ENCODE measurements at regions not wholly inside any gene's neighbourhood (a gene's known extent, or its start where the extent isn't known, plus 50 kb on each side); places are given as distances from the start of the nearest gene placed in this dataset.

DNA sequence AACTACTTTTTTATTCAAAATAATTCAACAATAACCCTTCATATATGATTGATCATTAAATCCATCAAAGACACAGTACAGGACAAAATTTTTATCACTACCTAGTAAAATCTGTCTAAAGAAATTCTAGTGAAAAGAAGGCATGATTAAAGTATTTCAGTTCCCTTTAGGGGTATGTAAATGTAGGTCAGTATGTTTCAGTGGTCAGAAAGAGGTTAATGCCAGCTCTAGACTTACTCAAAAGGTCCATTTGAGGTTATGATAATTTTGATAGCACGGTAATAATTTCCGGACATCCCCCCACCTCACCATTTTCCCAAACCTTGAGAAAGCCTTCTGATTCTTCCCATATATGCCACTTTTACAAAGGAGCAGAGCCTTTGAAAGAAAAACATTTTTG, 193.5 kb upstream of the ID4 start:
- no peak for DNase-seq

DNA sequence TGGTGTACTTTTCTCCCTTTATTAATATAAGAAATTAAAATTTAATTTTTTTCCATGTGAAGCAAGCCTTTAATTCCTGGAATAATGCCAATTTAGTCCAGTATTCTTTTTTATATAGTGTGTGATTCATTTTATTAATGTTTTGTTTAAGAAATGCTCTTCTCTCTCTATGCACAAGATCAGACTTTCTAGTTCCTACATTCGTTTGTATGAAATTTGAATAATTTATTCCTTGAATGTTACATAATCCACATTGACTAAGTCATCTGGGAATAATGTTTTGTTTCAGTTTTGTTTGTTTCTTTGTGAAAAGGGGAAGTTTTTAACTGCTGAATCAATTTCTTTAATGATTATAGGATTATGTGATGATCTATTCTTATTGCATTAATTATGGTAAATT, 181.4 kb upstream of the ID4 start:
- DNase-seq: no peak

DNA sequence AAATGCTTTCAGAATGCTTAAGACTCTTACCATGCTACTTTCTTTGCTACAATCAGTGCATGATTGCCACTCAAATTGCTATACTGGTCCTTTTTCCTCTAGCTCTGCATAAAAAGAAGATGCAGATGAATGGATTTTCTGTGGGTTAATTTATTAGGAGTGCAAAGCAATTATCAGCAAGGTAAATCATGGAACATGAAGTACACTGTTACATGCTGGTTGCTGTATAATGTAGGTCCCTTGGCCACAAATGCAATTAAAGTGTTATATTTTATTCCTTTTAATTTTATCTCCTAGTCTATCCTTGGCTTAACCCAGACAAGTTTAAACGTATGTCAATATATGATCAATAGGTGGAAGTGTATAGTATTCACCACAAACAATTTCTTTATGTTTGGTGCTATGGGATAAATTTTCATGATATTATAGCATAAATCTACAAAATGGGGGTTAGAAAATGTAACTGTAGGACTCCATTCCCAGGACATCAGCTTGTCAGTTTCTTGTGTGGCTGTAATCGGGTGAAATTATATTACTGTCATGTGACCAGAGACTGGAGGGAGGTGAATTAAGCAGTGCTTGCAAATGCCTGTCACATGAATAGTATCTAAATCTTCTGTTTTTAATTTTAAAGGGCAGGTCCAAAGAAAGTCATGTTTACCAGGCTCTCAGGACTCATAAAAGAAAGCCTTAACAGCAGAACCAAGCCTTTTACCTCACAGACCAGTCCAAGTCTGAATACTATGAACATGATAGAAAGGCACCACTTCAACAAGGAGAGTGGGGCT, 176.9 kb upstream of the ID4 start:
- DNase-seq: no peak

DNA sequence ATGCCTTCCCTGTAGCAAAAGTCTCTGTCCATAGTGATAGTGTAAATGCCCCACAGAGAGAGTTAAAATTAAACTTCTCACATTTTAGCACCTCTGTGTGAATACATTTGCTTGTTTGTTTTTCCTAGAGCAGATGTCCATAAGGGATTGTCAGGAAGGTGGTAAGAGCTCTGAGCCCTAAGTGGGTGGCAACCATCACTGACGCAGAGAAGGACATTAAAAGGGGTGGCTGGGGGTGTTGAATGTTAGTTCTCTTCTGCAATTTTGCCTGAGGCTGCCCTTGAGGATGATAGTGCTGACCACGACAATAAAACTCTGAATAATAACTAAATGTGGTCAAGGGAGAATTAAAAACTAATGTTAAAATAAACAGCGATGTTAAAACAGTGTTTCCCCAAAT, 174.3 kb upstream of the ID4 start:
- no peak for DNase-seq

DNA sequence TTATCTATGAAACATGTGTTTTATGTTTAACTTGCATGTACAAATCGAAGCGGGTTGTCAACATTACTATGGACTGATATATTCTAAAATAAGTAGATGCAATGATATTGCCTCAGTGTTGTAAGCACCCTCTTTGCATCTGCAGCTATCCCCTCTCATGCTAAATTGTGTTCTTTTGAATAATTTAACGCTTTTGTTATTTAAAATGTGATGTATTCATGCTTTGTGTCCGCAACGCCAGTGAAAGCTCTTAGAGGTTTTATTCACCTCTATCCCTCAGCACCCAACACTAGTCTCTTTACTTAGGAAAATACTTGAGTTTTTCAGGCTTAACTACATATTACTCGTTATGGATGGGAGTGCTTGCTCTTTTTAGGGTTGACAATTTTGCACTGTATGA, 173.7 kb upstream of the ID4 start:
- no peak for DNase-seq

DNA sequence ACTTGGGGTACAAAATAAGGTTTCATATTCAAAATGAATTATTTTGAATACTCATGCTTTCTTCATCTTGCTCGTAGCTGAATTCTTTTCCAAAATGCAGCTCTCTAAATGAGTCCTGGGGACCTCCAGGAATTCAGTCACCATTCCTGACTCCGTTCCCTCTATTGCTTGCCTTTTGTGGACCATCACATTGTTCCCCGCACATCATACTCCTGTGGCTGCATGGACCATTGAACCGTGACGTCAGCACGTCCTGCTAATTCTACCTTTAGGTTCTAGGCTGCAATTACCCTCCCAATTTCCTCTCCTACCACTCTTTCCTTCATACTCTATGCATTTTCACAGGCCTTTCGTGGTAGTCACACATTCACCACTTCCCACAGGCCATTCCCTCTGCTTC, 173.1 kb upstream of the ID4 start:
- DNase-seq: no peak

DNA sequence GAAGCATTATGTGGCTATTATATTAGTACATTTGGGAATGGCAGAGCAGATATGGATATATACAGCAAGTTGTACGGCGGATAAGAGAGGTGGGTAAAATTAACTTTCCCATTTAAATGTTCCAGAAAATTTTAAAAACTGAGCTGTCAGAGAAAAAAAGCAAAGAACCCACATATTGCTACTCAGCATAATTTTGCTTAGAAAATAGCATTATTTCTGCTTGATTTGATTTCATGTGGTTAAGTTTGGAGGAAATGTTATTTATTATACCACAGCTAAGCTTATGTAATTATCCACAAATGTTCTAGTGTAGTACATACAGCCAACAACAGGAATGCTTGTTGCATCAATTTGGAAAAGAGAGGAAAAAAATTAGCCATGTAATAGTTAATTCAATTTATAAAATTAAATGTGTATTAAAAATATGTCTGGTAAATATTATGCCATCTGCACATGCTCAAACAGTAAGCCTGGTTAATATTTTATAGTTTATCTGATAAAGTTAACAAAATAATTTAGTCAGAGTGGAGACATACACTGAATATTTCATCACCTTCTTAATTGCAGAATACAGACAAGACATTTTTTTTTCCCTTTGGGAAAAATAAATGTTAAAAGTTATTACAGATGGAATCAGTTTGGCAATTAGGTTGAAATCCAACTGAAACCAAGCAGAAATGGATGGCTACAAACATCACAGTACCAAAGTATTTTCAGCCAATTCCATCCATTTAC, 172.1 kb upstream of the ID4 start:
- DNase-seq: no peak

DNA sequence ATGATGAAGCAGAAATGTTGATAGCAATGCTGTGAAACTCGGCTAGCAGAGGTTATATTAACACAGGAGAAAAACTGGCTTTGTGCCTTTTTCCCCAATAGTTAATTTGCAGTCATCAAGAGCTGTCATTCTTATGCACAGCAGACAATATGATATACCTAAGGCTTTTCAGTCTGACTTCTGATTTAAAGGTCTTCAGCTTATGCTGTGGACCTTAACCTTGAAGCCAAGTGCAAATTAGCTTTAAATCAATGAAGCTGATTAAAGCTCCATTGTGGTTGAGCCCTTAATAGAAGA, 171.6 kb upstream of the ID4 start:
- no peak for DNase-seq

DNA sequence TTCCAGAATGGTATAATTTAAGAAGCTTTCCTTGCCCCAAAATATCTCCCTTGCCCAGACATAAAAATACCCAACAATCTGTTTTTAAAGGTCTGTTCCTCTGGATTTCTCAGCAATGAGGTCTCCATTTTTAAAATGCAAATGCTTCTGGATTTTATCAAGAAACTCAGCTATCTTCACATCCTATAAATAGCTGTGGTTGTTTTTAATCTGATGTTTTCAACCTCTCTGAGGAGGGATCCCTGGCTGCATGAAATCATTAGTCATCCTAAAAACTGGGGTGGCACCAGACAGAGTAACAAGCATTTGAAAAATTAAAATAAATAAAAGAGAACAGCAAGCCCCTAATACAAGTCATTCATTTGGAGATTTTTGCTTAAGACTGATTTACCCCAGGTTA, 168.5 kb upstream of the ID4 start:
- no peak for DNase-seq

DNA sequence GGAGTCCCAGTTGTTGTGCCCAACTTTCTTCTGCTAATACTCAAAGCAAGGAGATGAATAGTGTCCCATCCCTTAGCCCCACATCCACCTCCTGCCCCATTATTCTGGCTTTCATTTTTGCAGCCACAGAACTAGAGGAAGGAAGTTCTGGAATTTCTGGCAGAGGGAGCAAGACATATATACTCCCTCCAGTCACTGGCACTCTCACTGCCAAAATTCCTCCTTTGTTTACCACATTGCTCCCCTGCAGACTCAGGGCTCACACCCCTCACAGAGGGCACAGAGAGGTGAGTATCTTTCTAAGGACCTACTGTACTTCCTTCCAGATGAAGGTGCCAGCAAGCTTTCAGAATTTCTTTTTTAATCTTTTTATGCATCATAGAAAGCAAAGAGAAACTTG, 168.0 kb upstream of the ID4 start:
- DNase-seq: no peak

DNA sequence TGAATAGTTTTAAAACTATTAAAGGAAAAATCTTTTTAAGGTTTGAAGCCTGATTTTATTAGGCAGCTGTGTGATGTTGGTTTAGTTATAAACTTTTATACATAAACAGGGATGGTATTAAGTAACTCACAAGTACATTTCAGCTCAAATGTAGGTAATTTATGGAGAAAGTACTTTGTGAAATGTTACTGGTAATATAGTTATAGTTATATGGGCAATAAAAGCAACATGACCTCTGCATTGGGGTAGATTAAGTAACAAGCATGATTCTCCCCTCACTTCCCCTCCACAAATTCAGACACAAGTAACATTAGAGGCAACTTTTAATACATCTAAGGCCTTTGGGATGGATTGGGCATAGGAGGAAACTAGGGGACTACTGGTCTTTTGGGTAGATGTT, 154.3 kb upstream of the ID4 start:
- no peak for DNase-seq

DNA sequence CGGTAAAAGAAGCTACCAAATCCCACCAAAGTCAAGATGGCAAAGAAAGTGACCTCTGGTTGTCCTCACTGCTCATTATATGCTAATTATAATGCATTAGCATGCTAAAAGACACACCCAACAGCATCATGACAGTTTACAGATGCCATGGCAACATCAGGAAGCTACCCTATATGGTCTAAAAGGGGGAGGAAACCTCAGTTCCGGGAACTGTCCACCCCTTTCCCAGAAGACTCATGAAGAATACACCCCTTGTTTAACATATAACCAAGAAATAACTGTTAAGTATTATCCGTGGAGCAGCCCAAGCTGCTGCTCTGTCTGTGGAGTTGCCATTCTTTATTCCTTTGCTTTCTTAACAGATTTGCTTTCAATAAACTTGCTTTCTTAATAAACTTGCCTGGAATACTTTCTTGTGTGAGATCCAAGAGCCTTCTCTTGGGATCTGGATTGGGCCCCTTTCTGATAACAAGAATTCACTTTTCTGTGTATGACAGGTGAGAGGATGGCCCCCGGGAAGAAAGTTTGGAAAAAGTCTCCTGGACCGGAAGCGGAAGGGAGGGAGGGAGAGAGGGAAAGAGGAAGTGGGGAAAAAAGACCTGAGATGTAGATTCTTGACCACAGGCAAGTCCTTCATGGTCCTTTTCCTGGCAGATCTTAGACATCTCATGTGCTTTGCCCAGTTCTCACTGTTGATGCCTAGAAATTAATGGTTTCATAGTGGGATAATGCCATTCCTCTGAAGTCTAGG, 146.7 kb upstream of the ID4 start:
- no peak for DNase-seq

DNA sequence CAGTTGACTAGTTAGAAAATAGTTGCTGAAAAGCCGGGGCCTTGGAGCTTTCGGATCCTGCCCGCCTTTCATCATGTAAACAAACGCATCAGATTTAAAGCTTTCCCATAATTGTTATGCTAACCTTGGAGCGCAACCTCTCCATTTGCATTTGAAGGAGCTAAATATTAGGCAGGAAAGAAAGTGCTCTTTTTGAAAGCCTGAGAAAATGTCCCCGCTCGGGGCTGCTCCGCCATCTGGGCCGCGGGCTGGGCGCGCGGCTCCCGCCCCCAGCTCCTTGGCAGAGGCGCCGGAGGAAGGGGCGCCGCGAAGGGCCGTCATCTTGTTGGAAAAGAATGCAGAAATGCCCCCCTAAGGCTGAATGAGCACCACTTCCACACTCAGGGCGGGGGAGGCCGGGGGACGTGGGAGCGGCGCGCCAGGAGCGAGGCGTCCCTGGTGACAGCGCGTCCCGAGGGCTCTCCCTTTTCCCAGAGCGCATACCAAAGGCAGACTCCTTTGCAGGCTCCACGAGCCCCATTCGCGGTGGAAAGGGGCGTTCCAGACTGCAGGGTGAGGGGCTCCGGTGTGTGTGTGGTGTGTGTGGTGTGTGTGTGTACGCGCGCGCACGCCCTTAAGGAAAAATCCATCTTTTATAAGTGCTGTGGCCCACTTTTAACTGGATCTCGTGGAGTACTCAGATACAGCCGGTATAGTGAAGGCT, 145.6 kb upstream of the ID4 start:
- no peak for DNase-seq

DNA sequence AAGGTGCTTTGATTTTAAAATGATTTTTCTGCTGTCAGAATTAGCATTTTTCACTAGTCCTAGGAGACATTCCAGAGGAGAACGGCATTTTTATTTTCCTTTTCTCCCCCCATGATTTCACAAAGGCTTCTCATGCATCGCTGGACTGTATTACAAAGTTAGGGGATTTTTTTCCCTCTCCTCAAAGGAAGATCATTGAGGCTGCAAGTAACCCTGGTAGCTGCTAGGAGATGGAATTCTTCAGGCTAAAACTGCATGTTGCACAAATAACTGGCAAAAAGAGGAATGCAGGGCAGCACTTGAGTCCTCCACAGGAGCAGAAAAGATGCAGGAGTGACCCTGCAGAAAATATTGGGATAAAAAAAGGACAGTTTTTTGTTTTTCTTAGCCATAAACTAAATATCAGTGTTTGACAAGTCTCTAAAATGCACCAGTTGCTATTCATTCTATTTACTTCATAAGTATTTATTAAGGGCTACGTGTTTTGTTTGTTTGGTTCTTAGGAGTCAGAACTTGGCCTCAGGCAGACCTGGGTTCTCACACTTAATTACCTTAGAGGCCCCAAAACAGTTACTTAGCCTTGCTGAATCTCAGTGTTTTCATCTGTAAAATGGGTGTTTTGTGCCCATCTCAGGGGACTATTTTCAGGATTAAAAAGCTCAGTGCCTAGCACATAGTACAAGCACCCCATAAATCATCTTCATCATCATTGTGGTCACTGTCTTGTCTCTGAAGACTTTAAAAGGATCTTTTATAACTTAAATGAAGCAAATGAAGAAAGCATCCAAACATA, 144.5 kb upstream of the ID4 start:
- DNase-seq: no peak

DNA sequence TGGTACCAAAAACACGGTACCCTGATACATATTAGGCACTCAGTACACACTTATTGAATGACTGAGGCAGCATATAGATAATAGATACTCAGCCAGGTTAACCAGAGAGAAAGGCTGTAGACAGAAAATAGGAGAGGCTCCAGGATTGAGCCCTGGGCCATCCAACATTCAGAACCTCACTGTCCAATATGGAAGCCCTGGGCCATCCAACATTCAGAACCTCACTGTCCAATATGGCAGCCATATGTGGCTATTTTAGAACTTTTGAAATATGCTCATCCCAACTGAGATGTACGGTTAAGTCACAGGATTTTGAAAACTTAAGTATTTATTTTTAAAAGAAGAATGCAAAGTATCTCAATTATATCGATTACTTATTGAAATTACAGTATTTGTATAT, 142.5 kb upstream of the ID4 start:
- DNase-seq: no peak

DNA sequence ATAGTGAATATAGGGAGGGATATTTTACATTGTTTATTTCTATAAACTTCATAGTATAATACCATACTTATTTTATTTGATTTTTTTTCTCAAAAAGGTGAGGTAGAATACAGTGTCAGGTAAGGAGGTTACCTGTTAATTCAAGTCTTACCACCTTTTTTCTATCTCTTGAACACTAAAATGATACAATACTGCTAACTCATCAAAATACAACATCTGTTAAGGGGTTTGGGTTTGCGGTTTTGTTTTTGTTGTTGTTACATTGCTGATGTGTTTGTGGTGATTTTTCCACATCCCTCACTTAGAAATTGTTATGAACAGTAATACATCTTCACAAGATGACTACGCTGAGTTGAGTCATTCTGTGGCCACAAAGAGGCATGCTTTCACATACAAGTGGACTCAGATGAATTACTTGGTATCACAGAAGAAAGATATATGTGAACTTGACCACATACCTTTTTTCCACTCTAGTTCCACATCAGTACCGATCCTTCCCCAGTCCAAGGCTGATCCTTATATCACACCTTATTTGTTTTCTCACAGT, 139.4 kb upstream of the ID4 start:
- no peak for DNase-seq

DNA sequence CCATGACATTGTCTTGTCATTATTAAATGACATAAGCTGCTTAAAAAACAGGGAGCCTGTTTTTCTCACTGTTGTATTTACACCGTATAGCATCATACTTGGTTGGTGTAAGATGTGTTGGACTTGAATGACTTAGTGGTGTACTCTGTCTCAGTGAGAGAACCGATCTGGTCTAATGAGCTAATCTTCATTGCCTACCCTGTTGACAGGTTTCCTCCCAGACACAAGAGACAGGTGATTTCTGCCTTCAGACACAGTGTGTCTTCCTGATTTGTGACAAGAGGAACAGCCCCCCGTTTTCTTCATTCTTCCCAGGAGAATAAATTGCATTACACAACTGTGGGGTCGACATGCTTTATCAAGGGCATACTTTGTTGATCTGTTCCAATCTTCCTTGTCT, 137.2 kb upstream of the ID4 start:
- no peak for DNase-seq

DNA sequence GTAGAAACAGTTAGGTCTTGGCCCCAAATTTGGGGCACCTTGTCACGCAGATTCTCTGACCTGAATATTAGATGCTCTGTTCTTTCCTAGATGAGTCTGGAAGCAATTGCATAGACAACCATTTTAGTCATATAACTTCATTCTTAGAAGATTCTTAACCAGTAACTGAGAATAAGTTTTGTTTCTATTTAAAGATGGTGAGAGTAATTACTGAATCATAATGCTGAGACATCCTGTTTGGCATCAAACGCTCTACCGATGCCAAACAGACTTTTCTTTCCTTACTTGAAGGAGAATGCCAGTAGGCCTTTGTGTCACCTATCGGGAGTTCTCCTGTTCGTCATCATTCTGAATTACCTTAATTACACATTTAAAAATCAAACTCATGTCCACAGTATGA, 131.6 kb upstream of the ID4 start:
- no peak for DNase-seq

DNA sequence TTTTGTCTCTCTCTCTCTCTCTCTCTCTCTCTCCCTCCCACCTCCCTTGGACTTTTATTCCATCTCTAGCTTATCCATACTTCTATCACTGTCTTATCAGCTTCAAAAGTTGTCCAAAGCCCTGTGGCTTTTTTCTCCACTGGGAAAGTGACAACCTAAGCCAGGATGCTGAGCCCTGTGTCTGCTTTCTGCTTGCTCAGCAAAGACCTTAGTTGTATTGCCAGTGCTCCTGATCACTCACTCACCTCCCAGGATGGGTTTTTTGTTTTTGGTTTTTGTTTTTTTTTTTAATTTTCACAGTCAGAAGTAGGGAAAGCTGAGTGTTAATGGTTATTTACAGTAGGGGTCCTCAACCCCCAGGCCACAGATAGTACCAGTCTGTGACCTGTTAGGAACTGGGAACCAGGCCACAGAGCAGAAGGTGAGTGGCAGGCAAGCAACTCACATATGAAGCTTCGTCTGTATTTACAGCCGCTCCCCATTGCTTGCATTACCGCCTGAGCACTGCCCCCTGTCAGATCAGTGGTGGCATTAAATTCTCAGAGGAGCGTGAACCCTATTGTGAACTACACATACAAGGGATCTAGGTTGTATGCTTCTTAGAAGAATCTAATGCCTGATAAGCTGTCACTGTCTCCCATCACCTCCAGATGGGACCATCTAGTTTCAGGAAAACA, 125.0 kb upstream of the ID4 start:
- DNase-seq: no peak

DNA sequence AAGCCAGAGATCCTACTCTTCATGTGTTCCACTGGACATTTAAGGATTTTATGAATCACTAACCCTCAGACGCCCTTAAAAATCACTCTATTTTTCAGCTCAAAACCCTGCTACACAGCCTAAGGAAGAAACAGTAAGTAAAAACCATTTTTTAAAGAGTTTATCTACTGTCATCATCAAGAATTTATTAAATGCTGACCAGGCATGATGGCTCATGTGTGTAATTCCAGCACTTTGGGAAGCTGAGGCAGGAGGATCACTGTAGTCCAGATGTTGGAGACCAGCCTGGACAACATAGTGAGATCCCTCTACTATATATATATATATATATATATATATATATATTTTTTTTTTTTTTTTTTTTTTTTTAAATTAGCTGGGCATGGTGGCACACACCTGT, 124.2 kb upstream of the ID4 start:
- no peak for DNase-seq

DNA sequence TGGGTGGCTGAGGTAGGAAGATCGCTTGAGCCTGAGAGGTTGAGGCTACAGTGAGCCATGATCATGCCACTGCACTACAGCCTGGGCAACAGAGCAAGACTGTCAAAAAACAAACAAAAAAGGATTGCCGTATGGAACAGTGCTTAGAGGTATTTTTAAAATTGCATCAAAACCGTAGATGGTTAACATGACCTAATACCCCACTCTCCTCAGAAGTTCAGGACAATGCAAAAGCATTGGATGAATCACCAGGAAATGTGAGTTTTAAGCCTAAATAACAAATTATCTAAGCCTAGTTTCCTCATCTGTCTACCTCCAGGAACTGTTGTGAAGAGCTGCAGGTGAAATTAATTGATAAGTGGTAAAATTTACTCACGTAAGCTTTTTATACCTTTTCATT, 123.8 kb upstream of the ID4 start:
- DNase-seq: no peak

DNA sequence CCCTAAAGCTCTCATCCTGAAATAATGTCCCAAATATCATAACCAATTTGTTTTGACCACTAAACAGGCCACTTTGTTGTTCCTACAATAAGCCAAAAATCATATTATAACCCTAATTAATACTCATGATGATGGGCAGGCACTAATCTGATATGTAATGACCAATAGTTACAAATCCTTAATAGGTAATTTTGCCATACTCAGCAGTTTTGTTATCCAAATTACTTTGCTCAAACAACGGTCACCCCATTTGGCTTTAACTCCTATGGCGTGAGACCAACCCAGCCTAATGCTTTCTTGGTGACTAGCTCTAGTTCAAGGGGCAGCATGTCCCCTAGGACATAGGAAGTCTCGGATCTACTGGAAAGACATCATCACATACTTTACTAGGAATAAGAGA, 123.2 kb upstream of the ID4 start:
- DNase-seq: no peak

Data from activated gamma-delta T cell treated with Interleukin-2 at 50 U/mL for 16 hours (primary cell).